ENCODE measurements at regions not wholly inside any gene's neighbourhood (a gene's known extent, or its start where the extent isn't known, plus 50 kb on each side); places are given as distances from the start of the nearest gene placed in this dataset.
A peak's percentile ranks its signal among the peaks of the same experiment; 100 is the strongest.

- TF ChIP-seq POLR2AphosphoS5 (IDR thresholded peaks at IDR 0.05) (peak in 2 of 3 donors; percentile 76 to 83), POLR2A (IDR thresholded peaks at IDR 0.05) (no peak), CTCF (IDR thresholded peaks at IDR 0.05) (no peak)
- Histone ChIP-seq H3K9me3 (no peaks in the 10 kb centered on the region), H3K27ac (peak overlapping the region; percentile 43 to 52), H3K36me3 (no peaks in the 10 kb centered on the region), H3K27me3 (no peaks in the 10 kb centered on the region), H3K4me1 (peaks cover 0 to 4% of the 10 kb centered on the region in 2 donors), H3K4me3 (no peak overlapping the region)
- intact Hi-C loops (cut with DNase I; ENCODE audit: low total_unique reads): no loop called here
- DNase-seq (ENCODE audit: low spot score in 2 of 2): peak in 1 of 2 donors; percentile 73
These were observed 173.0 kb upstream of the FRMD4B start for GRCh38 chr3:69558912-69559311.

GRCh38 chr3:69554576-69554975, 168.7 kb upstream of the FRMD4B start:
- Histone ChIP-seq H3K4me1 (peaks cover 0 to 4% of the 10 kb centered on the region in 2 donors), H3K4me3 (no peak overlapping the region), H3K9me3 (no peaks in the 10 kb centered on the region), H3K36me3 (no peaks in the 10 kb centered on the region), H3K27ac (no peak overlapping the region), H3K27me3 (no peaks in the 10 kb centered on the region)
- TF ChIP-seq POLR2A (IDR thresholded peaks at IDR 0.05) (no peak), POLR2AphosphoS5 (IDR thresholded peaks at IDR 0.05) (no peak), CTCF (IDR thresholded peaks at IDR 0.05) (no peak)
- intact Hi-C loops (cut with DNase I; ENCODE audit: low total_unique reads): no loop called here
- DNase-seq (ENCODE audit: low spot score in 2 of 2): no peak

GRCh38 chr3:69553888-69554287, 168.0 kb upstream of the FRMD4B start:
- Histone ChIP-seq H3K36me3 (no peaks in the 10 kb centered on the region), H3K4me1 (no peaks in the 10 kb centered on the region), H3K27me3 (no peaks in the 10 kb centered on the region), H3K27ac (no peak overlapping the region), H3K4me3 (no peak overlapping the region), H3K9me3 (no peaks in the 10 kb centered on the region)
- intact Hi-C loops (cut with DNase I; ENCODE audit: low total_unique reads): no loop called here
- no peak for TF ChIP-seq POLR2AphosphoS5 (IDR thresholded peaks at IDR 0.05)
- no peak for TF ChIP-seq POLR2A (IDR thresholded peaks at IDR 0.05)
- no peak for TF ChIP-seq CTCF (IDR thresholded peaks at IDR 0.05)
- DNase-seq (ENCODE audit: low spot score in 2 of 2): no peak

- intact Hi-C loops (cut with DNase I; ENCODE audit: low total_unique reads): no loop called here
- no peak for DNase-seq (ENCODE audit: low spot score in 2 of 2)
- peaks cover 2 to 3% of the 10 kb centered on the region in 2 donors for H3K27me3 ChIP-seq
- no peaks in the 10 kb centered on the region for H3K36me3 ChIP-seq
- no peaks in the 10 kb centered on the region for H3K9me3 ChIP-seq
- H3K4me1 ChIP-seq: peaks cover 3 to 4% of the 10 kb centered on the region in 2 donors
- H3K27ac ChIP-seq: peak overlapping the region in 1 of 2 donors; percentile 44
- H3K4me3 ChIP-seq: no peak overlapping the region
- TF ChIP-seq CTCF (IDR thresholded peaks at IDR 0.05) (no peak), POLR2AphosphoS5 (IDR thresholded peaks at IDR 0.05) (no peak), POLR2A (IDR thresholded peaks at IDR 0.05) (no peak)
These were observed 161.6 kb upstream of the FRMD4B start for GRCh38 chr3:69547461-69547880.

- no peaks in the 10 kb centered on the region for H3K36me3 ChIP-seq
- intact Hi-C loops (cut with DNase I; ENCODE audit: low total_unique reads): no loop called here
These were observed 157.0 kb upstream of the FRMD4B start for GRCh38 chr3:69542805-69543429.

More at GRCh38 chr3:69542805-69543429, 157.0 kb upstream of the FRMD4B start:
- peaks cover 3 to 4% of the 10 kb centered on the region in 2 donors for H3K4me1 ChIP-seq
- peaks cover 3 to 20% of the 10 kb centered on the region in 2 donors for H3K27me3 ChIP-seq
- H3K27ac ChIP-seq: peak overlapping the region; percentile 33 to 58
- no peaks in the 10 kb centered on the region for H3K9me3 ChIP-seq
- TF ChIP-seq POLR2AphosphoS5 (IDR thresholded peaks at IDR 0.05): no peak
- no peak for TF ChIP-seq POLR2A (IDR thresholded peaks at IDR 0.05)
- no peak for TF ChIP-seq CTCF (IDR thresholded peaks at IDR 0.05)
- H3K4me3 ChIP-seq: peak overlapping the region; percentile 49 to 82 (median 66)
- no peak for DNase-seq (ENCODE audit: low spot score in 2 of 2)

Data from breast epithelium (tissue), 4 donors.